K562 (cell line): ENCODE measurements at regions not wholly inside any gene's neighbourhood (a gene's known extent, or its start where the extent isn't known, plus 50 kb on each side); places are given as distances from the start of the nearest gene placed in this dataset.

Experiments
- ATAC-seq: fragments of 200-7000 bp; cut with Tn5 transposase; 3 replicates; pipeline ENCODE4 v1.9.1; 2020; ENCODE audit warnings: moderate library complexity
- BruUV-seq: library from RNA; stranded (reverse); fragments of 400-500 nt; replicated peaks from 2 replicates; lab custom pipeline; 2021; lab: Mats Ljungman, UMichigan
- CTCF ChIA-PET: fragments of 300-600 bp; formaldehyde crosslinking; extraction: SDS; loops from one replicate; lab custom pipeline; 2021; ENCODE audit warnings: low intra/inter-chr PET ratio; lab: Yijun Ruan, JAX
- POLR2A ChIA-PET: fragments of 300-600, 350-650 bp; sonication (Branson Sonifier 250); formaldehyde crosslinking; extraction: SDS; loops from one replicate; lab custom pipeline; 2021; ENCODE audit warnings: antibody characterized with exemption, inconsistent platforms; lab: Yijun Ruan, JAX
- DNase-seq, 4 experiments: peaks; one replicate each; pipeline versions ENCODE4 v3.0.0 to v3.0.0-alpha.2; 2011 to 2018; ENCODE audit warnings: low spot score in 3 of 4, mixed read lengths in 3 of 4; ENCODE audit errors: extremely low read depth in 1 of 4
- FAIRE-seq: peaks from 2 replicates; lab custom pipeline; 2011; peaks lifted over from hg19 to GRCh38; lab: Jason Lieb, UNC
- H2AFZ ChIP-seq: 2 replicates; pipeline ENCODE4 v1.6.0; 2011; ENCODE audit warnings: low read depth, low read length, control low read depth, inconsistent platforms
- H3K27ac ChIP-seq: fragments of 200-600 bp; 3 replicates; pipeline ENCODE4 v1.8.0; 2011; ENCODE audit warnings: low read depth, mild to moderate bottlenecking, control low read depth, inconsistent platforms, low read length, moderate library complexity, mixed read lengths; ENCODE audit errors: extremely low read depth
- H3K27me3 ChIP-seq, 2 experiments: fragments of 300-600 bp in 1 of 2; 2 replicates in 1 of 2; 3 replicates in 1 of 2; pipeline versions ENCODE4 v1.6.0 to v1.8.0; 2011; ENCODE audit warnings: inconsistent platforms in 2 of 2, low read length in 2 of 2, mild to moderate bottlenecking in 1 of 2, mixed read lengths in 1 of 2, moderate library complexity in 1 of 2; ENCODE audit not compliant: control insufficient read depth in 2 of 2, insufficient read depth in 2 of 2
- H3K36me3 ChIP-seq: fragments of 300-600 bp; 3 replicates; pipeline ENCODE4 v1.8.0; 2011; ENCODE audit warnings: mild to moderate bottlenecking, low read length, inconsistent platforms; ENCODE audit not compliant: control insufficient read depth, insufficient read depth
- H3K4me1 ChIP-seq, 2 experiments: fragments of 200-600 bp in 1 of 2; replicated peaks in 1 of 2; 2 replicates in 1 of 2; 3 replicates in 1 of 2; pipeline versions ENCODE4 v1.5.1 to v1.8.0; 2011; ENCODE audit warnings: inconsistent platforms in 2 of 2, low read length in 2 of 2, mild to moderate bottlenecking in 1 of 2, mixed read lengths in 1 of 2, moderate library complexity in 1 of 2; ENCODE audit not compliant: control insufficient read depth in 2 of 2, insufficient read depth in 2 of 2
- H3K4me2 ChIP-seq: 2 replicates; pipeline ENCODE4 v1.6.1; 2011; ENCODE audit warnings: low read length, control low read depth, inconsistent platforms, mixed read lengths; ENCODE audit not compliant: insufficient read depth
- H3K4me3 ChIP-seq: fragments of 200-600 bp; sonication (generic), shearing (Covaris generic); 2 replicates; pipeline ENCODE4 v1.5.1; 2016; ENCODE audit warnings: control low read depth, inconsistent platforms
- H3K79me2 ChIP-seq: fragments of 200-600 bp; 3 replicates; pipeline ENCODE4 v1.8.0; 2011; ENCODE audit warnings: low read length, inconsistent platforms; ENCODE audit not compliant: control insufficient read depth, insufficient read depth
- H3K9ac ChIP-seq, 2 experiments: 2 replicates each; pipeline versions ENCODE4 v1.6.0 to v1.6.1; 2011; ENCODE audit warnings: low read depth in 2 of 2, low read length in 2 of 2, control low read depth in 1 of 2, inconsistent platforms in 1 of 2, mild to moderate bottlenecking in 1 of 2, mixed read lengths in 1 of 2; ENCODE audit not compliant: insufficient read depth in 1 of 2
- H3K9me1 ChIP-seq: one replicate; pipeline ENCODE4 v1.6.0; 2011; ENCODE audit warnings: inconsistent platforms, mild to moderate bottlenecking, low read length, moderate library complexity; ENCODE audit not compliant: control insufficient read depth, insufficient read depth
- H3K9me3 ChIP-seq: replicated peaks from 2 replicates; pipeline ENCODE4 v1.5.1; 2011; ENCODE audit warnings: low read depth, low read length, inconsistent platforms; ENCODE audit not compliant: control insufficient read depth, insufficient read depth
- H4K20me1 ChIP-seq: replicated peaks from 2 replicates; pipeline ENCODE4 v1.6.1; 2011; ENCODE audit warnings: low read length, inconsistent platforms, mixed read lengths; ENCODE audit not compliant: control insufficient read depth, insufficient read depth
- CBX5 ChIP-seq: IDR thresholded peaks from 2 replicates; pipeline ENCODE4 v1.6.1; 2014; ENCODE audit warnings: low read depth, borderline replicate concordance
- E2F3 ChIP-seq: fragments of 250-450 bp; sonication (Bioruptor Pico); IDR thresholded peaks from 2 replicates; pipeline ENCODE4 v1.4.0; 2020; ENCODE audit warnings: mild to moderate bottlenecking
- FOXM1 ChIP-seq, 2 experiments: fragments of 450-650 bp in 1 of 2; sonication (generic) in 1 of 2; formaldehyde crosslinking in 1 of 2; IDR thresholded peaks; 2 replicates each; pipeline versions ENCODE4 v1.6.1 to v1.9.0; 2017 to 2022; ENCODE audit warnings: low read depth in 2 of 2, mild to moderate bottlenecking in 2 of 2, missing genetic modification reagents in 1 of 2, moderate library complexity in 1 of 2
- HNRNPUL1 ChIP-seq: fragments of 200-400 bp; formaldehyde crosslinking; IDR thresholded peaks from 2 replicates; pipeline ENCODE4 v1.6.1; 2017; ENCODE audit warnings: low read length
- JUND ChIP-seq, 2 experiments: IDR thresholded peaks; 2 replicates in 1 of 2; 3 replicates in 1 of 2; pipeline ENCODE4 v1.6.1; 2011; ENCODE audit warnings: borderline replicate concordance in 2 of 2, low read depth in 2 of 2, low read length in 2 of 2, improper control_type of control experiment in 1 of 2, missing biosample characterization in 1 of 2, missing genetic modification characterization in 1 of 2, missing genetic modification reagents in 1 of 2
- MYC ChIP-seq, 2 experiments: fragments of 250-450 bp in 1 of 2; sonication (Bioruptor Pico) in 1 of 2; IDR thresholded peaks; 2 replicates each; pipeline versions ENCODE4 v1.5.1 to v1.6.1; 2012 to 2021; ENCODE audit warnings: low read depth in 2 of 2, borderline replicate concordance in 1 of 2, improper control_type of control experiment in 1 of 2, low read length in 1 of 2, mild to moderate bottlenecking in 1 of 2, moderate library complexity in 1 of 2
- NONO ChIP-seq, 2 experiments: fragments of 200-400 bp in 1 of 2; fragments of 450-650 bp in 1 of 2; formaldehyde crosslinking in 1 of 2; IDR thresholded peaks; 2 replicates each; pipeline ENCODE4 v1.6.1; 2017; ENCODE audit warnings: low read depth in 2 of 2, mild to moderate bottlenecking in 2 of 2, moderate library complexity in 2 of 2, low read length in 1 of 2
- ZBTB33 ChIP-seq: sonication (generic); formaldehyde crosslinking; IDR thresholded peaks from 2 replicates; pipeline ENCODE4 v1.8.1; 2023; ENCODE audit warnings: mild to moderate bottlenecking, missing genetic modification reagents
- WGBS: fragments of 100-300 bp; shearing (Covaris generic); methylation state at CpG from one replicate; pipeline ENCODE4 v1.1.6; 2016; ENCODE audit warnings: low coverage, mixed read lengths; ENCODE audit not compliant: insufficient coverage; ENCODE audit errors: missing lambda C conversion rate; 5-methylcytosine and 5-hydroxymethylcytosine counted together
- in situ Hi-C: fragments of 300-500 bp; cut with MboI; formaldehyde crosslinking; loops from 4 replicates; pipeline ENCODE4 v1.15.0; 2018; ENCODE audit warnings: inconsistent platforms, mixed read lengths
- intact Hi-C: fragments of 100-400 bp; cut with micrococcal nuclease; formaldehyde crosslinking; loops from 2 replicates; pipeline ENCODE4 v1.14.2; 2022

GRCh38 chr16:85521552-85522307 is 91.4 kb upstream of the GSE1 start:
- FAIRE-seq (no peak), DNase-seq (no peak), ATAC-seq (no peak)
- 81% methylated on average over 21 of the region's 21 CpGs for WGBS
- H3K79me2 ChIP-seq: peaks cover 17% of the 10 kb centered on the region
- H3K9ac ChIP-seq: peak overlapping the region in 1 of 2 experiments; percentile 49; a peak in 1 of 4 replicates
- TF ChIP-seq E2F3 (CRISPR knock-in tag): 0 out of 2 replicates have a peak, but pooled peaks have one; percentile 33
- TF ChIP-seq JUND (IDR thresholded peaks at IDR 0.05; ENCODE audit: borderline replicate concordance, low read depth, low read length): no peak
- no peak for TF ChIP-seq JUND (tag; IDR thresholded peaks at IDR 0.05; ENCODE audit: borderline replicate concordance, low read depth, low read length)
- TF ChIP-seq HNRNPUL1: no peak
- TF ChIP-seq NONO (IDR thresholded peaks at IDR 0.05; ENCODE audit: low read depth in 2 of 2, low read length in 1 of 2): no peak
- TF ChIP-seq MYC (IDR thresholded peaks at IDR 0.05; ENCODE audit: low read depth, low read length): no peak
- no peak for TF ChIP-seq MYC (CRISPR knock-in tag; IDR thresholded peaks at IDR 0.05; ENCODE audit: borderline replicate concordance, low read depth)
- no peak for TF ChIP-seq CBX5
- TF ChIP-seq ZBTB33 (CRISPR knock-in tag): peak; percentile 64; the same call in 1 of the 2 replicates
- TF ChIP-seq FOXM1 (IDR thresholded peaks at IDR 0.05; ENCODE audit: low read depth): no peak
- no peak for TF ChIP-seq FOXM1 (CRISPR knock-in tag; IDR thresholded peaks at IDR 0.05; ENCODE audit: low read depth)
- peaks cover 10% of the 10 kb centered on the region for H3K36me3 ChIP-seq
- H3K9me3 ChIP-seq: no peaks in the 10 kb centered on the region
- peaks cover 6% of the 10 kb centered on the region for H3K9me1 ChIP-seq
- no peak overlapping the region for H3K4me2 ChIP-seq
- in situ Hi-C loops (no loop called here), intact Hi-C loops (no loop called here)
- ChIA-PET CTCF (no interaction called here), POLR2A (interaction anchor here (0.7 to 0.9 kb wide), 2 partner anchors 10 to 187 kb away, joined by 3 read pairs; no protein-coding TSS in a partner anchor)
- peaks cover 15% of the 10 kb centered on the region; the same call in 1 of the 2 replicates for H4K20me1 ChIP-seq
- H2AFZ ChIP-seq: no peak overlapping the region
- no peak overlapping the region for H3K4me3 ChIP-seq
- no peaks in the 10 kb centered on the region for H3K27me3 ChIP-seq
- BruUV-seq: no TSS peak
- H3K27ac ChIP-seq: no peak overlapping the region
- peaks cover 19 to 74% of the 10 kb centered on the region in 2 experiments for H3K4me1 ChIP-seq
